Left ventricle myocardium superior (tissue), 1 donor: ENCODE measurements at regions not wholly inside any gene's neighbourhood (a gene's known extent, or its start where the extent isn't known, plus 50 kb on each side); places are given as distances from the start of the nearest gene placed in this dataset.

Experiments
- ATAC-seq: fragments of 200-7000 bp; cut with Tn5 transposase; one replicate; pipeline ENCODE4 v1.9.1; 2020; ENCODE audit warnings: mild to moderate bottlenecking, moderate library complexity
- DNase-seq: peaks from one replicate; pipeline ENCODE4 v3.0.0-alpha.2; 2020
- intact Hi-C: fragments of 100-400 bp; cut with micrococcal nuclease; formaldehyde crosslinking; loops from one replicate; pipeline ENCODE4 v1.11.0; 2022
- donor health status: DM: no; HTN: yes; CAD: no; lungs with severe emphysema.

GRCh38 chr9:108631496-108632285 is 224.1 kb downstream of the ACTL7B start:
- ATAC-seq, result no peak
- intact Hi-C loops, result no loop called here
- no peak for DNase-seq

DNA sequence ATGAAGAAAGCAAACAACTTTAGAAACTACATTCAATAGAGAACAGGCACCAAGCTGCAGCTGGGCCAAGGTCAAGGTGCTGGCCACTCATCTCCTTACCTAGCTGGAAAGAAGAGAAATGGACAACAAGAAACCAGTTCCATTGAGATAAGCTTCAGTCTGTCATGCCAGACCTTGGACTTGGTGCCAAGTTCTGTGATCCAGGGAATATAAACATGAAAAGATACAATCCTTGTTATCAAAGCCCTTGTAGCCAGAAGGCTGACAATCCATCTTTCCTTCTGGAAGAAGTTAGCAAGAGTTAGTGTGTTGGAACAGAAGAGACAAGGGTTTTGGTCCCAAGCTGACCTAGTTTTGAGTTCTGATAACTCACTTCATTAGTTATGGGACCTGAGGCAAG is 227.5 kb downstream of the ACTL7B start:
- no peak for DNase-seq
- no peak for ATAC-seq
- intact Hi-C loops, result no loop called here

- ATAC-seq (no peak), DNase-seq (no peak)
- intact Hi-C loops, result no loop called here
Observed at GRCh38 chr9:108626743-108627142, 229.0 kb downstream of the ACTL7B start.

DNA sequence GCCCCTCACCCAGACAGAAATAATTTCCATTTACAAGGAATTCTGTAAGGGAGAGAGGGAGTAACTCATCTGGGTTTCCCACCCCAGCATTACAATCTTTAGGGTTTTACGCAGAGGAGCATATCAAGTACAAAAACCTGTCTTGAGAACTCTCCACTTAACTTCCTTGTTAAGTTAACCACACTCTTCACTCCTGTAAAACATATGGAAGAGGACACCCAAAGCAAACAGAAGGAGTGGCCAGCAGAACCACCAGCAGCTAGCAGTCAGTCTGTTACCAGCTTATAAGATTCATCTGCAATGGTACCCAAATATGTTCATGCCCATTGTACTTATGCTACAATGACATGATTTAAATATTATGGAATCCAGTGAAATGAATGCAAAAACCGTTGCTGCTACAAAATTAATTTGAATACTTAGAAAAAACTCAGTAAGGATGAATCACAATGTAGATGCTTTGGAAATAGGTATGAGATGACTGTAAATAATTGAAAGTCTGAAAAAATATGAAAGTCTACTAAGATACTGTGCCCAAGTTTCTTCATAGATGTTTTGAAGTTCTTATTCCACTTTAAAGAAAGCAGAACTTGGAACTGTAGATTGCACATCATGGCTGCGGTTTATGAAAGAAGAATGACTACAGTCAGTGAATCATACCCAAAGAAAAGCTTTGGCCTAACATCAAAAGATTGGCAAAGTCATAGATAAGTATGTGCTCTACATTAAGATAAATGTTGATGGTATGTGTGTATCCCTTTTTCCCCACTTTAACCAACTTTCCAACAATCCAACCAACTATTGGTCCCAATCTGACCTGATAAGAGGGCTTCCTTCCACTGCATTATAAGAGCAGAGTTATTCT is 233.6 kb downstream of the ACTL7B start:
- DNase-seq, result no peak
- intact Hi-C loops, result no loop called here
- ATAC-seq, result no peak

DNA sequence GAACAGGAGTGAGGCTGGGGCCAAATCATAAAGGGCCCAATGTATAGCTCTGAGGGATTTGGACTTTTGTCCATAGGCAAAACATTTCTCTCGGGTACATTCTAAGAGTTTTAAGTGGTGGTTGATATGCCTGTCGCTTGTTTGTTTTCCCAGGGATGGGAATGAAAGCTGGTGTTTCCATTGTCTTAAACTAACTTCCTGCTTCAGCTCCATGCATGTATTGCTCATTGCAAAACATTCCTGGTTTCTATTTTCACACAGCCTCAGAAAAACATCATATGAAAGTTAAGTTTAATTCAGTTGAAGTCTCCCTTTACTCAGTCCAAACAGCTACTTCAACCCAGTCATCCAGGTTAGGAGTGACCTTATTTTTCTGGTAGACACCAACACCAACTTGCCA is 235.0 kb downstream of the ACTL7B start:
- DNase-seq, result no peak
- no peak for ATAC-seq
- intact Hi-C loops, result no loop called here

DNA sequence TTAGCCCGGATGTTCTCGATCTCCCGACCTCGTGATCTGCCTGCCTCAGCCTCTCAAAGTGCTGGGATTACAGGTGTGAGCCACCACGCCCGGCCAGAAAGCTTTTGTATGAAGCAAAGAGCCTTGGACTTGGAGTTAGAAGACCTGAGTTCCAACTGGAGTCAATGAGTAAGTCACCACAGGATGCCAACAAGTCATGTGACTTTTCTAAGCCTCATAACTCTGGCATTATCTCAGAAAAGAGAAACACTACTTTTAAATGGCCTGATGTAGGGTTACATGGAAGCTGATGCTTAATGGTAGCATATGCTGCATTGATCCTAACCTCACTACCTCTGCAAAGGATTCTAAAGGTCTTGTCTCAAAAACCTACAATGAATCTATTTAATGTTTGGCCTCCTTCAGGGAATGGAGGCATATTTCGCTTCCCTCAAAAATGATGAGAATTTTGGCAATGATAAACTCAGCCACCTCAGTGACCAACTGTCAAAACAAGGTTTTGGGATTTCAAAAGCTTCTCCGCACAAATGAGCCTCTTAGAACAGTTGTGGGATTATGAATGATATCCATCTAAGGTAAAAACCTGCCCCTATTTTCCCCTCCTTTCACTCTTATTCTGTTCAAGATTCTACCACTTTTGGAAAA is 236.8 kb downstream of the ACTL7B start:
- DNase-seq, result no peak
- ATAC-seq, result no peak
- intact Hi-C loops, result no loop called here

- no peak for DNase-seq
Observed at GRCh38 chr9:108617676-108618075, 238.1 kb downstream of the ACTL7B start.

GRCh38 chr9:108615152-108615551 is 240.6 kb downstream of the ACTL7B start:
- intact Hi-C loops, result no loop called here
- DNase-seq (no peak), ATAC-seq (no peak)

More at GRCh38 chr9:108617676-108618075, 238.1 kb downstream of the ACTL7B start:
- ATAC-seq, result no peak
- intact Hi-C loops, result no loop called here

- no peak for DNase-seq
- ATAC-seq, result no peak
- intact Hi-C loops, result no loop called here
Observed at GRCh38 chr9:108612513-108612912, 243.3 kb downstream of the ACTL7B start.

GRCh38 chr9:108609897-108610253 is 245.9 kb downstream of the ACTL7B start:
- no peak for DNase-seq
- intact Hi-C loops, result no loop called here
- no peak for ATAC-seq

- intact Hi-C loops, result no loop called here
- ATAC-seq (no peak), DNase-seq (no peak)
Observed at GRCh38 chr9:108609227-108609896, 246.4 kb downstream of the ACTL7B start.

- intact Hi-C loops, result no loop called here
- ATAC-seq, result no peak
Observed at GRCh38 chr9:108607607-108608006, 248.2 kb downstream of the ACTL7B start.

DNA sequence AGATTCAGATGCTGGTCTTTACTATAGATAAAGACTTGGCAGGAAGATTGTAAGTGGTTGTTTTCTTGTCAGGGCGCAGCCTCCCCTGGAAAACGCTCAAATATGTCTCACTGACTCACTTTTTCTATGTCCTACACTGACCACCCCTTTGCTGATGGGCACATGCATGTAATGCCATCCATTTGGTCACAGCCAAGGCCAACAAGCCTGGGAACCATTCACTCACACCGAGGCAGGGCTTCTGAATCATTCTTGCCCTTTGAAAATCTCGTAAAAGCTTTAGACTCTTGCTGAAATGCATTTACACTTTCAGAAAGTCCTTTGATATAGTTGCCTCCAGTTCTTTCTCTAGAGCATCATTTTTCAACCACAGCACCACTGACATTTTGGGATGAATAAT is 249.4 kb downstream of the ACTL7B start:
- intact Hi-C loops, result no loop called here
- DNase-seq (no peak), ATAC-seq (no peak)

More at GRCh38 chr9:108607607-108608006, 248.2 kb downstream of the ACTL7B start:
- no peak for DNase-seq

- intact Hi-C loops, result no loop called here
- peak; percentile 57 for DNase-seq
- ATAC-seq, result peak; percentile 90
Observed at GRCh38 chr9:108603141-108603540, 252.6 kb downstream of the ACTL7B start.

DNA sequence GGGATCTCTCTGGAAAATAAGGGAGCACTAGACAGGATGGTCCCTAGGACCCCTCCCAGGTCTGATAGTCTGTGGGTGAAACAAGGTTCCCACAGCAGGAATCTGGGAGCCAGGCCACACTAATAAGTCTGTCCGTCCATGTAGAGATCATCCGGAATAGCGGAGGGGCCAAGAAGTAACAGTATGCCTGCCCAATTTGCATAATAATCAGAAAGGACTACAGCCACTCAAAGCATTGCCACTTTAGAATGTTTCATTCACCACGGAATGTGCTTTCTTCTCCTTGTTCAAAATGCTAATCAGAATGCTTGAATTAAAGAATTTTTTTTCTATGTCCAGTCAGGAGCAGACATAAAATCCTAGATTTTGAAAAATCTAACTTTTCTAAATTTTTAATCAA is 254.9 kb downstream of the ACTL7B start:
- no peak for DNase-seq
- intact Hi-C loops, result no loop called here

DNA sequence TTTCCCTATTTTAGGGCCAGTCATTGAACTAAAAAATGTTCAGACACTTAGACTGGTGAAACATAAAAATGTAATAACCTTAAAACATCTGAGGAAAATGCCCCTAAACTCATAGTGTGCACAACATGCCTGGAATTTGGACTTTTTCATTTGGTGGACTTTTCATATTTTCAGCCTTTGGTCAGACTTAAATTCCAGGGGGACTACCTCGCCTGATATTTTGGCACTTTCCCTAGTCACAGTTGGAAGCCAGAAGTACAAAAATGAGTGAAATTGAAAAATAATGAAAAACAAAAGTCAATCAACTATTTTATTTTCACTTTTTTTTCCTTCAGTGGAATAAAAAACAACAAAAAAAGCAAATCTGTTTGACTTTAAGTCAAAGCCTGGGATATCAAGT is 256.2 kb downstream of the ACTL7B start:
- no peak for DNase-seq
- intact Hi-C loops, result no loop called here
- ATAC-seq, result no peak

More for the DNA sequence above, 254.9 kb downstream of the ACTL7B start:
- ATAC-seq, result no peak

DNA sequence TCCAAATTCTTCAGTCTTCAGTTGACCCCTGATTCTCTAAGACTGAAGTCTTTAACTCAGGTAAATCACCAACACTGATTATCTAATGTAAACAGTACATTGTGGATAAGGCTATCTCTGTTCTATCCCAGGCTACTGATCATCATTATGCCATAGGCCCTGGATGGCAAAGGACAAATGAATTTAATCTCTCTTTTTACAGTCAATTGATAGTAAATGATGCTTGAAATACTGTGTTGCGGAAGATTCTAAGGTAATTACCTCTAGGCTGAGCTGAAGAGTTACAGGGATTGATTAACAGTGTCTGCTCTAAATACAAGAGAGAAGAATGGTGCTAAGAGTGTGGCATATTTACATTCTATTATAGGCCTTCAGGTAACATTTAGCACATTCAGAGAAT is 264.7 kb downstream of the ACTL7B start:
- intact Hi-C loops, result no loop called here
- DNase-seq, result no peak
- no peak for ATAC-seq

- ATAC-seq (no peak), DNase-seq (no peak)
- intact Hi-C loops, result no loop called here
Observed at GRCh38 chr9:108588246-108588645, 267.5 kb downstream of the ACTL7B start.

DNA sequence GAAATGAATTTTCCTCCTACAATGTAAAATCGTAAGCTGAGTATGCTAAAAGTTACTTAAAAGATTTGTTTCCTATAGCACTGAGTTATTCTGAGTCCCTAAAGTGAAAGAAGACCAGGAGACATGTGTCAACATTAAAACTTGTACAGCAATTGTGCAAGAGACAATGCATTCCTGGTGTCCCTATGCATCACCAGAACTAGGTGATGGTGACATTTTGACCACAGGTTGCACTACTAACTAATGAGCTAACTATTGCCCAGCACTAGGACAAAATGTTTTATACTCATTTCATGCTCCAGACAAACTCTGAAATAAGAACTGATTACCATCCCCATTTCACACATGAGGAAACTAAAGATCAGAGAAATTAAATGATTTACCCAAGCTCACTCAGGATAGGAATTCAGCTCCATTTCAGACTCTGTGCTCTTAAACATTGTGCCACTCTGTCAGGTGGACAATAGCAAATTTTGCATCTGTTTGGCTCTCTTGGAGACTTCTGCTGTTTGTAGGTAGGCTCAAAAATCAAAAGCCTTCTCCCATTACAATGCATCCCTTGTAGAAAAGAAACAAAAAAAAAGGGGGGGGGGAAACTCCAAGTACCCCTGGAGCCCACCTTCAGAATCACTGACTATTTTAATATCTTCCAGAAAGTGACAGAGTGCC is 269.2 kb downstream of the ACTL7B start:
- no peak for ATAC-seq
- intact Hi-C loops, result no loop called here
- DNase-seq, result no peak
